LNCaP clone FGC (cell line): ENCODE measurements at regions not wholly inside any gene's neighbourhood (a gene's known extent, or its start where the extent isn't known, plus 50 kb on each side); places are given as distances from the start of the nearest gene placed in this dataset.

ENCODE experiments used
- DNase-seq: peaks from one replicate; pipeline ENCODE4 v3.0.0-alpha.2; 2011; ENCODE audit warnings: low read depth
- H3K4me3 ChIP-seq: 2 replicates; pipeline ENCODE4 v1.5.1; 2011; ENCODE audit warnings: mild to moderate bottlenecking, low read depth, low read length, control low read depth
- TF ChIP-seq, protein P1 (sequence below): IDR thresholded peaks from 2 replicates; pipeline ENCODE4 v1.5.1; 2012; ENCODE audit warnings: mild to moderate bottlenecking; ENCODE audit not compliant: control insufficient read depth, insufficient read depth; ENCODE audit errors: extremely low read depth

DNA sequence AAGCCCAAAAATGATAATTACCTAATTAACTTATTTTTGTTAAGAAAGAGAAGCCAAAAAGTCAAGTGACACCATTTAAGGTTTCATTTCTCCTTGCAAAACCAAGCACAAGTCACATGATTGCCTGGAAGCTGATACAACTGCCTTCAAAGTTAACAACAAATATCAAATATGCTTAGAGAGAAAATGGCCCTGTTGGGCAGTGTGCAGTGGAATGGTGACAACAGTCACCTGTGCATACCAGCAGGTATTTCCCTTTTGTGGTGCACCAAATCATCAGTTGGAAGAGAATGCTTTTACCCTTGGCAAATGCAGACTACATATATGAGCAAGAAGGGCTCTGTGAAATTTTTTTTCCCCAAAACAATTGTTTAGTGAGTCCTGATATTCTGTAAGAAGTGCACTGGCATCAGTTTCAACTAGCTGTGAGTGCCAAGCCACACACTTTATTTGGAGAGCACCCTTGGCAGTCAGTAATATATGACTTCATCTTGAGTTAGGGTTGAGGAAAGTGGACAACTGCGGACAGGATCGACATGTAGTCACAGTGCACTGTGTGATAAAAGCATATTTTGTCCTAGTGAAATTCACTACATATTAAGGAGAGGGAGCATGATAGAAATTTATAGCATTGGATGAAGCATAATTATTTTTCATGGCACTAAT is 74.9 kb upstream of the DOCK10 start:
- DNase-seq, result peak; percentile 8
- TF ChIP-seq, protein P1, sequence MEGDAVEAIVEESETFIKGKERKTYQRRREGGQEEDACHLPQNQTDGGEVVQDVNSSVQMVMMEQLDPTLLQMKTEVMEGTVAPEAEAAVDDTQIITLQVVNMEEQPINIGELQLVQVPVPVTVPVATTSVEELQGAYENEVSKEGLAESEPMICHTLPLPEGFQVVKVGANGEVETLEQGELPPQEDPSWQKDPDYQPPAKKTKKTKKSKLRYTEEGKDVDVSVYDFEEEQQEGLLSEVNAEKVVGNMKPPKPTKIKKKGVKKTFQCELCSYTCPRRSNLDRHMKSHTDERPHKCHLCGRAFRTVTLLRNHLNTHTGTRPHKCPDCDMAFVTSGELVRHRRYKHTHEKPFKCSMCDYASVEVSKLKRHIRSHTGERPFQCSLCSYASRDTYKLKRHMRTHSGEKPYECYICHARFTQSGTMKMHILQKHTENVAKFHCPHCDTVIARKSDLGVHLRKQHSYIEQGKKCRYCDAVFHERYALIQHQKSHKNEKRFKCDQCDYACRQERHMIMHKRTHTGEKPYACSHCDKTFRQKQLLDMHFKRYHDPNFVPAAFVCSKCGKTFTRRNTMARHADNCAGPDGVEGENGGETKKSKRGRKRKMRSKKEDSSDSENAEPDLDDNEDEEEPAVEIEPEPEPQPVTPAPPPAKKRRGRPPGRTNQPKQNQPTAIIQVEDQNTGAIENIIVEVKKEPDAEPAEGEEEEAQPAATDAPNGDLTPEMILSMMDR, result no peak
- H3K4me3 ChIP-seq, result no peak overlapping the region

GRCh38 chr2:225114786-225115323 is 72.6 kb upstream of the DOCK10 start:
- DNase-seq, result no peak
- no peak overlapping the region for H3K4me3 ChIP-seq
- TF ChIP-seq, protein P1, result no peak

- no peak overlapping the region for H3K4me3 ChIP-seq
- TF ChIP-seq, protein P1, result no peak
- DNase-seq, result no peak
These were observed 71.2 kb upstream of the DOCK10 start for GRCh38 chr2:225113371-225114015.

DNA sequence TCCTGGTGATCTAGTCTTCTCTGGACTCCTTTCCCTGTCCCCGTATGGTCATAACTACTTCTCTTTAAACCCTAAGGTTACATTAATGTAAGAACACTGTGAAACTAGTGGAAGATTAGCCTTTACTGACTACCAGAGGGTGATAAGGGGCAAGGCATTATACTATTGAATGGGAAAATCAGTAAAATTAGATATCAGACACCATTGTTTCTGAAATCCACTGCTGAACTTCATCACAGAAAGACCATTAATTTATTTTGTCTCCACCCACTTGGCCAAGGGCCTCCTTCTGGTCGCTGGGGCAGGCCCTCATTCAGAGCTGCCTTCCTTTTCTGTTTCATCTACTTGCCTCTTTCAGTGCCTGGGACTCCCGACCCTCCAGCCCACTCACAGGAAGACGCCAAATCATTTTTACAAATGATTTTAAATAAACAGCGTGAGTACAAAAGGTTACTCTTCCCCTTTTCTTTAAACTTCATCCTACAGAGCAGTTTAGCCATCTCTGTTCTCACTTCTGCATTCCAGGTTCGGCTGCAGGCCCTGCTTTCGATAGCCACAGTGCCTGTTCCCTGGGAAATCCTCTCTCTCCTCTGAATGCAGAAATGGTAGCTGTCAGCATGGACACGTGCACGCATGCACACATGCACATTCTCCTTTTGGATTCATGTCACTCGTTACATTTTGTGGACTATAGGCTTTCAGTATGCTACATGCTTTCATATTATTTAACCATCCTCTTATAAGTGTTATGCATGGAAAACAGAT is 70.3 kb upstream of the DOCK10 start:
- no peak overlapping the region for H3K4me3 ChIP-seq
- TF ChIP-seq, protein P1, result no peak
- no peak for DNase-seq

DNA sequence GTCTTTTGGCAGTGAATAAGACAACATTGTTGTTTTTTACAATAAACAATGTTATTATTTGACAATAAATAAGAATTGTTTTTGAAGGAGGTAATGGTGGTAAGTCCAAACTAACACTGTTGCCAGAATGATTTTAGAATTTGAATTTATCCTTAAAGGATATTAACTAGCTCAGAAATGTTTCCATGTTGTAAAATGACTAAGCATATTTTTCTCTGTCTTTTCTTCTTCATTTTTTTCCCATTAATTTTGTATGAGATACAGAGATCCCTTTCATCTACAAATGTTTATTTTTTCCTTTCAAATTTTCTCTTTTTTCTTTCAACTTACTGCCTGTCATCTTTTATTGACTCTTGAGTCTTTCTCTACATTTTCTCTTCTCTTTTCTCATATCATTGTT is 66.5 kb upstream of the DOCK10 start:
- TF ChIP-seq, protein P1, result no peak
- no peak for DNase-seq
- H3K4me3 ChIP-seq, result no peak overlapping the region

- H3K4me3 ChIP-seq, result no peak overlapping the region
- TF ChIP-seq, protein P1, result no peak
- DNase-seq, result no peak
These were observed 62.7 kb upstream of the DOCK10 start for GRCh38 chr2:225104971-225105370.
